Epithelial cell of esophagus (primary cell): ENCODE measurements at regions not wholly inside any gene's neighbourhood (a gene's known extent, or its start where the extent isn't known, plus 50 kb on each side); places are given as distances from the start of the nearest gene placed in this dataset.

Source experiments
- DNase-seq: peaks from one replicate; pipeline ENCODE4 v3.0.0; 2010; ENCODE audit warnings: low read depth
- H3K4me3 ChIP-seq: 2 replicates; pipeline ENCODE4 v1.5.1; 2011; ENCODE audit warnings: mild to moderate bottlenecking, low read length, control low read depth
- TF ChIP-seq, protein P1 (sequence below): IDR thresholded peaks from 2 replicates; pipeline ENCODE4 v1.5.1; 2011; ENCODE audit warnings: low read depth, mild to moderate bottlenecking, low read length, control low read depth, inconsistent platforms; ENCODE audit not compliant: insufficient read depth; ENCODE audit errors: missing control alignments

DNA sequence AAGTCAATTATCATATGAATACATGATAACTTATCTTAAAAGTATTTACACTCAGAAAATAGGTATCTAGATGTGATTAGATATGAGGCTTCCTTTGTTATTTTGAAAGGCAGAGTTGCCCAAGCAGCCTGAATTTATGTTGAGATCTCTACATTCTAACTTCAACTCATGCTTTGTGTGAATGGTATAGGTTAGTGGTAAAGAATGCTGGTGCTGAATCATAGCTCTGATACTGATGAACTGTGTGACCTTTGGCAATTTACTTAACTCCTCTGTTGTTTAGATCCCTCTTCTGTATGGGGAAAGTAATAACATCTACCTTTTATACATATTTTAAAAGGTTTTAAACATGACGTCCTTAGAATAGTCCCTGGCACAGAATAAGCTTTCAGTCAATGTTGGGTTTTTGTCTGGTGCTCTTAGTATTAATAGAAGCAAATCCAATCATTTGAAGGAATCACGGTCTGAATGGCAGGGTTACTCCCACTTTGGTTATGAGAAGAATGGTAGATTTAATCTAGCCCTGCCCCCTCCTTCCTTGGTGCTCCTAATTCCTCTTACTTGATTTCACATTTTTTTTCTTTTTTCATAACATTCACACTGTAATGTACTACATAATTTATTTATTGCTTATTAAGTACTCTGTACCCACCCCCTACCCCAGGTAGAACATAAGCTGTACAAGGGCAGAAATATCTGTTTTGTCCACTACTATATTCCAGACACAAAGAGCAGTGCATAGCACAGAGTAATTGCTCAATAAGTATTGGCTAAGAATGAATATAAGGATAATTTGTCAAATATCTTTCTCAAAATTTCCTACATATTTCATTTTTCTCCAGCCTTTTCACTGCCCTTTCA, 203.3 kb upstream of the KRR1 start:
- TF ChIP-seq, protein P1, sequence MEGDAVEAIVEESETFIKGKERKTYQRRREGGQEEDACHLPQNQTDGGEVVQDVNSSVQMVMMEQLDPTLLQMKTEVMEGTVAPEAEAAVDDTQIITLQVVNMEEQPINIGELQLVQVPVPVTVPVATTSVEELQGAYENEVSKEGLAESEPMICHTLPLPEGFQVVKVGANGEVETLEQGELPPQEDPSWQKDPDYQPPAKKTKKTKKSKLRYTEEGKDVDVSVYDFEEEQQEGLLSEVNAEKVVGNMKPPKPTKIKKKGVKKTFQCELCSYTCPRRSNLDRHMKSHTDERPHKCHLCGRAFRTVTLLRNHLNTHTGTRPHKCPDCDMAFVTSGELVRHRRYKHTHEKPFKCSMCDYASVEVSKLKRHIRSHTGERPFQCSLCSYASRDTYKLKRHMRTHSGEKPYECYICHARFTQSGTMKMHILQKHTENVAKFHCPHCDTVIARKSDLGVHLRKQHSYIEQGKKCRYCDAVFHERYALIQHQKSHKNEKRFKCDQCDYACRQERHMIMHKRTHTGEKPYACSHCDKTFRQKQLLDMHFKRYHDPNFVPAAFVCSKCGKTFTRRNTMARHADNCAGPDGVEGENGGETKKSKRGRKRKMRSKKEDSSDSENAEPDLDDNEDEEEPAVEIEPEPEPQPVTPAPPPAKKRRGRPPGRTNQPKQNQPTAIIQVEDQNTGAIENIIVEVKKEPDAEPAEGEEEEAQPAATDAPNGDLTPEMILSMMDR: no peak
- peak; percentile 69 for DNase-seq
- H3K4me3 ChIP-seq: no peak overlapping the region

DNA sequence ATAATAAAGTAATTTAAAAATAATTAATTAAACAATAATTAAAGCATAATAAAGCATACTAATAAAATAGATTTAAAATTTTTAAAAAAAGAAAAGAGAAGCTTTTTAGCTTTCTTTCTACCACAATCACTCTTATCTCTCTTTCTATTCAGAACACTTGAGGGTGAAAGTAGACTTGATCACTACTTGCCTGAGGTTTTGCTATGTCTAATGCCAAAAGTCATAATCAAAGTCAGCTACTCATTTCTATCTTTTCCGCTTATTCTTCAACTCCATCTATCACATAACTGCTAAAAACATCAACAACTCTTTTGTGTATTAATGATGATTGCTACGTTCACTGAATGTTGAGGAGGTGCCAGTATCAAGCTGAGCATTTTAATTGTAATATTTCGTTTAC, 202.0 kb upstream of the KRR1 start:
- TF ChIP-seq, protein P1: no peak
- no peak for DNase-seq
- no peak overlapping the region for H3K4me3 ChIP-seq

DNA sequence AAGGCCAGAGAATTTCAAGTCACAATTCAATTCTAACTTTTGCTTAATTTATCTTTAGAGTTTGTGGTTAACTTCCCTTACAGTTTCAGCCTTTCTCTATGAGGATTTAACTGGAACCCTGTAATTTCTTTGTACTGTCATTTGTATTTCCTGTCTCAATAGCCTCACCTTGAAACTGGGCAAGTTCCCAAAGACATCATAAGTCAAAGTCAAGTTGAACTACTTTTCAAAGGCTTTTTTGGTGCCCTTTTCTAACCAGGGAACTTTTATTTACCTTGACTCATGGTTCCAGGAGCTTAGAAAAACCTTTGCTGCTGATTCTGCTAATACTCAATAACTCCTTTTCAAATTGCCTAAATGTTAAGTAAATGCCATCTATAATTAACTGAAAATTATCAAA, 200.8 kb upstream of the KRR1 start:
- H3K4me3 ChIP-seq: no peak overlapping the region
- TF ChIP-seq, protein P1: no peak
- DNase-seq: peak; percentile 89

DNA sequence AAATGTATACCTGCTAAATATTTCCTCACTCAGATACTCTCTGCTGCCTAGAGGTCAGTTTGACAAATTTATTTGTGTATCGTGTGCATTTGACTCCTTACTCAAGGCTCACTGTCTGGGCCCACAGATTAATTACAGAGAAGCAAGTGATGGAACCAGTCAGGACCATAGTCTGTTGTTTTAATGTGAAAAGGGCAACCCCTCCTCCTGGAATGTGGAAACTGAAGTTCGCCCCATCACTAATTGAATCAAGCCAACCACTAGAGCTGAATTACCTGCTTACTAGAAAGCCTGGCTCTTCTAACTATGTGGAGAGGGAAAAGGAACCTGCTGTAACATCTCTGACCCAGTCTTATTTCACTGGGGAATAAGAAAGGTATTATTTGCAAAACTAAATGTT, 199.9 kb upstream of the KRR1 start:
- H3K4me3 ChIP-seq: no peak overlapping the region
- TF ChIP-seq, protein P1: no peak
- DNase-seq: no peak

DNA sequence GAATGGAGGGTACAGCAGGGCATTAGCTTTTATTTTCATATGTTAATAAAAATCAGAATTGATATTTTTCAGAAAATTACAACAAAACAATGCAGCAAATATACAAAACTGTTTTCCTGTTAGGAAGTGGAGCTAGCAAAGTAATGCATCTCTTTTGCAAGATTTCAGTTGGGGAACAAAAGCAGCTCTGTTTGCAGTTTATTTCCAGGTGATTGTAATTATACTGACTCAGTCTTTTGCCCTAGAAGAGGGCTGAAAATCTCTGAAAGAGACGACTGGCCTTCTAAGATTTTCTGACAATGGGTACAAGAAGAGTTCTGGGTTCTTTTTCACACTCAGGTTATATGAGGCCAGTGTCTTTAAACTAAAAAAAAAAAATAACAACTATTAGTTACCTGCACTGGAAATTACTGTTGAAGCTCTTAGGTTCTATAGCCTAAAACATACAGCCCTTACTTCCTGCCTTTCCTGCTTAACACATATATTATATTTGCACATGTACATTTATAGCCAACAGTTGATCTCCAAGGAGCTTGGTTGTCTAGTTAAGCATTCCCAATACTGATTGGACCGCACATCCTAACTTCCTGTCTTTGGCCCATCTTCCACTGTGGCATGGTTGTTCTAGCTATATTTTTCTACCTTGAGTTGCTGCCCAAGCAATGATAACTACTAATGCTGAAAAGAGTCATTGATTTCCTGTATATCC, 199.1 kb upstream of the KRR1 start:
- TF ChIP-seq, protein P1: no peak
- no peak overlapping the region for H3K4me3 ChIP-seq
- no peak for DNase-seq

DNA sequence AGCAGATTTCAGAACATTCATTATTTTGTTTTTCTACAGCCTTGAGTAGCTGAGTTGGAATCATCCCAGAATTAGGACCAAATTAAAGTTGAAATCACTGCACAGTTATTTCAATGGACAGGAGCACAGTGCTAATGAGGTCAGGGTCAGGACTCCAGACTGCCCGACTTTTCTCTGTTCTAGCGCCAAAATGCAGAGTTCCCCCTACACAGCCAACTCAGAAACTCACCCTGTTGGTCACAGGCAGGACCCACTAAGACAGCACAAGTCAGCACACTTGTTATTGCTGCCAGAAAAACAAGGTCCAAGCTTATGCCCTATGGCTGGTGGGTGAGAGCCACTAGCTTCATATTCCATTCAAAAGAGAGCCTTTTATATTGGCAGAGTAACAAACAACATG, 198.1 kb upstream of the KRR1 start:
- TF ChIP-seq, protein P1: no peak
- H3K4me3 ChIP-seq: no peak overlapping the region

More for the DNA sequence above, 198.1 kb upstream of the KRR1 start:
- no peak for DNase-seq
